Nephron progenitor cell (in vitro differentiated cells): ENCODE measurements at regions not wholly inside any gene's neighbourhood (a gene's known extent, or its start where the extent isn't known, plus 50 kb on each side); places are given as distances from the start of the nearest gene placed in this dataset.

Experiments
- DNase-seq: peaks from one replicate; pipeline ENCODE4 v3.0.0; 2021
- H3K27ac Mint-ChIP-seq: 2 replicates; pipeline ENCODE4 v1.8.0; 2021; ENCODE audit warnings: mild to moderate bottlenecking, moderate library complexity, mixed read lengths
- H3K27me3 Mint-ChIP-seq: 2 replicates; pipeline ENCODE4 v1.8.0; 2021; ENCODE audit warnings: mild to moderate bottlenecking, low read depth, mixed read lengths; ENCODE audit not compliant: poor library complexity
- H3K36me3 Mint-ChIP-seq: 2 replicates; pipeline ENCODE4 v1.8.0; 2021; ENCODE audit warnings: low read depth, mixed read lengths
- H3K4me1 Mint-ChIP-seq: 2 replicates; pipeline ENCODE4 v1.8.0; 2021; ENCODE audit warnings: mixed read lengths
- H3K4me3 Mint-ChIP-seq: 2 replicates; pipeline ENCODE4 v1.8.0; 2021; ENCODE audit warnings: mild to moderate bottlenecking, moderate library complexity, mixed read lengths
- H3K9me3 Mint-ChIP-seq: 2 replicates; pipeline ENCODE4 v1.8.0; 2021; ENCODE audit warnings: mild to moderate bottlenecking, moderate library complexity, mixed read lengths
- TF ChIP-seq, protein P1 (sequence below): fragments of 200-600 bp; sonication (generic); IDR thresholded peaks from 2 replicates; pipeline ENCODE4 v1.5.0; 2021; ENCODE audit warnings: antibody characterized with exemption

DNA sequence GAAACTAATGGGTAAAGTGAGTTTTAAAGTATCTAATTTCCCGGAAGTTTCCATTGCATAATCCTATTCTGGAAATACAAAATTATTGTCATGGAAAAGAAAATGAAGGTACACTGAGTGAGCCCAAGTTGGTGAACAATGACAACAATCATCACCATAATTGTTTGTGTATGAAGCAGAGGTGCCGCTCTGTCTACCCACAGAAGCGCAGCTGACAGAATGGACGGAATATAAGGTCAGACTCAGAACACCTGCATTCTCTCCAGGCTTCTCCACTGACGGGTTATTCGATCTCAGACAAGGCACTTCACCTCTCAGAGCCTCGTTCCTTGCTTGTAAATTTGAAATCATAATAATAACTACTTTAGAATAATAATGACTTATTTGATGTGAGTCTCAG, 99.1 kb upstream of the NGF start:
- Mint-ChIP-seq H3K27me3 (peaks cover 8% of the 10 kb centered on the region), H3K4me1 (peaks cover 22% of the 10 kb centered on the region), H3K36me3 (no peaks in the 10 kb centered on the region), H3K27ac (no peak overlapping the region), H3K9me3 (peaks cover 4% of the 10 kb centered on the region), H3K4me3 (no peak overlapping the region)
- DNase-seq: no peak
- TF ChIP-seq, protein P1, sequence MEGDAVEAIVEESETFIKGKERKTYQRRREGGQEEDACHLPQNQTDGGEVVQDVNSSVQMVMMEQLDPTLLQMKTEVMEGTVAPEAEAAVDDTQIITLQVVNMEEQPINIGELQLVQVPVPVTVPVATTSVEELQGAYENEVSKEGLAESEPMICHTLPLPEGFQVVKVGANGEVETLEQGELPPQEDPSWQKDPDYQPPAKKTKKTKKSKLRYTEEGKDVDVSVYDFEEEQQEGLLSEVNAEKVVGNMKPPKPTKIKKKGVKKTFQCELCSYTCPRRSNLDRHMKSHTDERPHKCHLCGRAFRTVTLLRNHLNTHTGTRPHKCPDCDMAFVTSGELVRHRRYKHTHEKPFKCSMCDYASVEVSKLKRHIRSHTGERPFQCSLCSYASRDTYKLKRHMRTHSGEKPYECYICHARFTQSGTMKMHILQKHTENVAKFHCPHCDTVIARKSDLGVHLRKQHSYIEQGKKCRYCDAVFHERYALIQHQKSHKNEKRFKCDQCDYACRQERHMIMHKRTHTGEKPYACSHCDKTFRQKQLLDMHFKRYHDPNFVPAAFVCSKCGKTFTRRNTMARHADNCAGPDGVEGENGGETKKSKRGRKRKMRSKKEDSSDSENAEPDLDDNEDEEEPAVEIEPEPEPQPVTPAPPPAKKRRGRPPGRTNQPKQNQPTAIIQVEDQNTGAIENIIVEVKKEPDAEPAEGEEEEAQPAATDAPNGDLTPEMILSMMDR: no peak

DNA sequence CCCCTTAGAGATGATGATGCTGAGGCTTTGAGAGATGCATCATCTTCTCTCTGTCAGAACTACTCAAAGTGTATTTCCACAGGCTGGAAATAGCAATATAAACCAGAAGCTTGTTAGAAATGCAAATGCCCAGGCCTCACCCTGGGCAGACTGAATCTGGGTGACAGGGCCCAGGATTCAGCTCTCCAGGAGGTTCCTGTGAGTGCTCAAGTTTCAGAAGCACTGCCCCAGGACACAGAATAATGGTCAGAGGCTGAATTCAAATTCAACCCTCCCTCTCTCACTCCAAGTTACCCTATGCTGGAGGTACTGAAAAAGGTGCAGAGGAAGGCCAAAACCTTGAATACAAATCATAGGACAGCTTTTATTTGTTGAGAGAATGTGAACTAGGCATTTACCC, 98.5 kb upstream of the NGF start:
- DNase-seq: no peak
- Mint-ChIP-seq H3K36me3 (no peaks in the 10 kb centered on the region), H3K9me3 (peaks cover 4% of the 10 kb centered on the region), H3K4me3 (no peak overlapping the region), H3K4me1 (peaks cover 22% of the 10 kb centered on the region), H3K27me3 (peaks cover 8% of the 10 kb centered on the region), H3K27ac (no peak overlapping the region)
- TF ChIP-seq, protein P1: no peak

DNA sequence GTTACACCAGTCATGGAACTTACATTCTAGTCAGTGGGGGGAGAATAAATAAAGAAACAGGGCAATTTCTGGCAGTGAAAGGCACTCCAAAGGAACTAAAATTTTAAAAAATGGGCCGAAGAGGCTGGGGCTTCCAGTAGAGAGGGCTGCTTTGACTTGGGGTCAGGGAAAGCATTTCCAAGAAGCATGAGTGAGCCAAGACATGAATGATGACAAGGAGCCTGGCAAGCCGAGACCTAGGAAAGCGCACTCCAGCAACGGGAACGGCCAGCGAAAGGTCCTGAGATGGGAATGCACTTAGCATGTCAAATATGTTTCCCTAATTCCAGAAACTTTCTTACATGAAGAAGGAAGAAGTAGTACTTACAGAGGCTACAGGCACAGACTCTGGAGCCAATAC, 95.4 kb upstream of the NGF start:
- TF ChIP-seq, protein P1: no peak
- peaks cover 8% of the 10 kb centered on the region for H3K27me3 Mint-ChIP-seq
- peaks cover 10% of the 10 kb centered on the region for H3K4me1 Mint-ChIP-seq
- H3K36me3 Mint-ChIP-seq: no peaks in the 10 kb centered on the region
- no peak for DNase-seq
- H3K4me3 Mint-ChIP-seq: no peak overlapping the region
- no peaks in the 10 kb centered on the region for H3K9me3 Mint-ChIP-seq
- no peak overlapping the region for H3K27ac Mint-ChIP-seq

DNA sequence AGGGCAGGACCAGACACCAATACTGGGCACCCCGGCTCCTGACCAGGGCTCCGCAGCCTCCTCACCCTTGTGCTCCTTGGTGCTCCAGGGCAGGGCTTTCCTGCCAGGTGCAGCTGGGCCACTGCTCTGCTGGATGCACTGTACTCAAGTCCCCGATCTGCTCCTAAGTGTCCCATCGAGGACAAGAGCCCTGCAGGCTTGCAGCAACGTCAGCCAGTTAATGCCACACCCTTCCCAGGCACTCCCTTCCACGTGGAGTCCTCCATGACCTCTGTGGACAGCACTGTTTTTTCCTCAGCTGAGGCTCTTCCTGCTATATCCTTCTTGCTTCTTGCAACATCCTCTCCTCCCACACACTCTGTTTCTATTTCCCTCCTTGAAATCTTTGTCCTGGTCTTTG, 94.0 kb upstream of the NGF start:
- TF ChIP-seq, protein P1: no peak
- no peaks in the 10 kb centered on the region for H3K9me3 Mint-ChIP-seq
- H3K36me3 Mint-ChIP-seq: no peaks in the 10 kb centered on the region
- no peak for DNase-seq
- H3K4me3 Mint-ChIP-seq: no peak overlapping the region
- peaks cover 7% of the 10 kb centered on the region for H3K4me1 Mint-ChIP-seq
- peak overlapping the region; percentile 73 for H3K27ac Mint-ChIP-seq
- peaks cover 8% of the 10 kb centered on the region for H3K27me3 Mint-ChIP-seq

DNA sequence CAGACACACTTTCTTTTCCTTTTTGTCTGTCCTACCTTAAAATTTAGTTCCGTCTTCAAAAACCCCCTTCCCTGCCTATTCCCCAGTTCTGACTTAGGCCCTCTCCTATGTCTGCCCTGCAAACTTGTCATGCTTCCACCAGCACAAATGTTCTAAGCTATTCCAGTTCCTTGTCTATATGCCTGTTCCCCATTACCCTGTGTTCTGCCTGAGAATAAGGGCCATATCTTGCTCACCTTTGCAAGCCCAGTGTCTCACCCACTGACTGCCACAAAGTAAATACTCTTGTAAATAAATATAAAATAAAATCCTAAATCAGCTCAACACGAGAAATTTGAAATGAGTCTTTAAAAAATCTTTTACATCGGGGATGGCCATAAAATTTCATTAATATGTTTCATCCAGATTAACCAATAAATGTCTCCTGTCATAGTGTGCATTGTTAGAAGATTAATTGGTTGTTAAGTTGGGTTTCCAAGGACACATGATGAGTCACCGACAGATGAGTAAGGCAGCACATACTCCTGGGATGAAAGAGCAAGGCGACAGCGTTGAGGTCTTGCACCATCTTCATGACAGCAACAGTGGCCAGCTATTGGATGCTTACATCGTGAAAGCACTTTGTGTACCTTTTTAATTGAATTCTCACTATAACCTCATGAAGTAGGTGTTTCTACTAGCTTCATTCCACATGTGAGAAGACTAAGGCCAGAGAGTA, 92.6 kb upstream of the NGF start:
- DNase-seq: no peak
- H3K27ac Mint-ChIP-seq: no peak overlapping the region
- H3K4me1 Mint-ChIP-seq: peaks cover 13% of the 10 kb centered on the region
- no peak overlapping the region for H3K4me3 Mint-ChIP-seq
- no peaks in the 10 kb centered on the region for H3K9me3 Mint-ChIP-seq
- H3K36me3 Mint-ChIP-seq: no peaks in the 10 kb centered on the region
- peaks cover 8% of the 10 kb centered on the region for H3K27me3 Mint-ChIP-seq
- TF ChIP-seq, protein P1: no peak

DNA sequence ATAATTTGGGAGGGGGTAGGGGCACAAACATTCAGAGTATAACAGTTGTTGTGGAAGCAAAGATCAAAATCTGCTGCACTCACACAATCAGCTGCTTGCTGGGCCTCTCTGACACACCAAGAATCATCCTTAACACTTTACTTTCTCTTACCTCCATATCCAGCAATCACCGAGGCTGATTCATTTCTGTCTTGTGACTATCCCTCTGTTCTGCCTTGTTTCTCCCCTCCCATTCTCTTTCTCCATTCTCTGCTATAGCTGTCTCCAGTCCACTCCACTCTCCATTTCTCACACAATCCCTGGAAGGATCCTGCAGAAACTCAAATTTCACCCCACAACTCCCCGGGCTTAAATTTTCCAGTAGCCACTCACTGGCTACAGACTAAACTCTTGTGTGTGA, 91.8 kb upstream of the NGF start:
- Mint-ChIP-seq H3K27me3 (peaks cover 8% of the 10 kb centered on the region), H3K4me1 (peaks cover 13% of the 10 kb centered on the region), H3K36me3 (no peaks in the 10 kb centered on the region), H3K9me3 (no peaks in the 10 kb centered on the region), H3K4me3 (no peak overlapping the region), H3K27ac (no peak overlapping the region)
- DNase-seq: no peak
- TF ChIP-seq, protein P1: no peak
